GM21825 (cell line): ENCODE measurements at regions not wholly inside any gene's neighbourhood (a gene's known extent, or its start where the extent isn't known, plus 50 kb on each side); places are given as distances from the start of the nearest gene placed in this dataset.

ENCODE experiments used
- ATAC-seq: cut with Tn5 transposase; IDR thresholded peaks from one replicate; pipeline ENCODE4 v1.9.1; 2021; ENCODE audit warnings: mild to moderate bottlenecking, moderate library complexity; ENCODE audit not compliant: unreplicated experiment

DNA sequence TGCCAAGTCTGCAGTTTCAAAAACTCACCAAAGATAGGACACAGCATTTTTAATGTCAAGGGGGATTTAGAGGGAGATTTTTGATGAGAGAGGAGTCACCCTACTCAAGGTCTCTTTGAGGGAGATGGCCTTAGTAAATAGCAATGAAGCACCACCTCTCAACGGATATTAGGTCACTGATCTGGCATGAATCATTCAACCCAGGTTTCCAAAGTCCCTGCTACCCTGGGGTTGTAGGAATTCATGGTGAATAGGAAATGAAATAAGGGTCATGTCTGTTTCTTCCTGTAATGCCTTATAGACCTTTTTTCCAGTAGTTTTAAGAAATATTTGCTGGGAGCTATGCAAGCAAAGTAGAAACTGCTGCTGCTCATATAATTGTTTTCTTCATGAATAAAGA is 2154.9 kb downstream of the LRRC4C start:
- no peak for ATAC-seq

DNA sequence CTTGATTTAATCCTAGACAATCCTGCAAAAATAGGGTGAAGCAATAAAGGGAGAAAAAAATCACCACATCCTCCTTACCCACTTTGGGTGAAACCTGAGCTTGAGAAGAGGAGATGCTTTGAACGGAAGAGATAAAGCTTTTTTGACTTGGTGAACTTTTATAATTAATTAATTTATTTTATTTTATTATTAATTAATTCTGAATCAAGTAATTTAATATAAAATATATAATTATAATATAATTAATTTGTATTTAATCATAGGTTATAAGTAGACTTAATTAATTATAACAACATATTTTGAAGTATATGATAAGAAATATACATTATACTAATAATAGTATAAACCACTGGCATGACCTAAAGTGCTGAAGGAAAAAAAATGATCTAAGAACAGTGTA is 2164.8 kb downstream of the LRRC4C start:
- ATAC-seq = no peak

DNA sequence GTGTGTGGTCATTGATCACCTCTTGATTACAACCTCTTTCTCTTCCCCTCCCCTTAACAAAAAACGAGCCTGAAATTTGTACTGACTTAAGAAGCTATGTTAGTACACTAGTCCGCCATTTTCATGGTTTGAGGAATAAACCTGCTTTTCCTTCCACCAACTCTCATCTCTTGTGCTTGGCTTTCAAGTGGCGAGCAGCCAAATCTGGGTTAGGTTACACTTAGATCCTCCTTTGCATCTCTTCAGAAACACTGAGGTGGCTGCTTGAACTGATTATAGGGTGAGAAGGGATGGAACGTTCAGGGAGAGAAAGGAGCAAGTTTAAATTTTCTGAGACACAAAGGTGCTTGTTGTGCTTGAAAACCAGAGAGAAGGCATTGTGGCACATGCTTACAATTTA is 2171.4 kb downstream of the LRRC4C start:
- no peak for ATAC-seq

DNA sequence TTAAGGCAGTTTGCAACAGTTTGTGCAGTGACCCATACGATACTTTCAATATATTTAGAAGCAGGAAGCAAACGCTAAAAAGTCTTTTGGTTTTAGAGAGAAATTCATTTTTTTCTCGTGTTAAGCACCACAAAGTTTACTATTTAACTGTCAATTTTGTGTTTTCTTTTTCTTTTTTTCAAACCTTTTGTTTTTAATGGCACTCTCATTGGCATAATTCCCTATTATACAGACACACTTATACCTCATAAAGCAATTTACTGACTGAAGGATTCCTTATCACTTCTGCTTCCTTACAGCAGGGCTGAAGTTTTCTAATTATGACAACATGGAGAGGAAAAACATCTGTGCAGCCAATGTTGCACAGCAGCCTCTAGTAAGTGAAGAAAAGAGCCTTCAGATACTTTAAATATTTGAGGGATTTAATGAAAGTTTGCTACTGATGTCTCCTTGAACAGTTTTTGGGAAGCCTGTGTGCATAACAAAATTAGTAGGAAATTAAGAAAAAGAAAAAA is 2191.2 kb downstream of the LRRC4C start:
- ATAC-seq = no peak

DNA sequence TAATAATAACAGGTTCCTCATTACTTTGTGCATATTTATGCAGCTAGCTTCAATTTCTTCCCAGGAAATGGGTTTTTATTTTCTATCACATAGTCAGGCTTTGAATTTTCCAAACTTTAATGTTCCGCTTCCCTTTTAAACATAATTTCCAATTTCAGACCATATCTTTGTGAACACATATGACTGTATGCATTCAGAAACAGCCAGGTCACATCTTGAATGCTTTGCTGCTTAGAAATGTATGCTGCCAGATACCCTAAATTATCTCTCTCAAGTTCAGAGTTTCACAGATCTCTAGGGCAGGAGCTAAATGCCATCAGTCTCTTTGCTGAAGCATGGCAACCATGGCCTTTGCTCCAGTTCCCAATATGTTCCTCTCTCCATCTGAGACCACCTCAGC is 2203.8 kb downstream of the LRRC4C start:
- no peak for ATAC-seq

DNA sequence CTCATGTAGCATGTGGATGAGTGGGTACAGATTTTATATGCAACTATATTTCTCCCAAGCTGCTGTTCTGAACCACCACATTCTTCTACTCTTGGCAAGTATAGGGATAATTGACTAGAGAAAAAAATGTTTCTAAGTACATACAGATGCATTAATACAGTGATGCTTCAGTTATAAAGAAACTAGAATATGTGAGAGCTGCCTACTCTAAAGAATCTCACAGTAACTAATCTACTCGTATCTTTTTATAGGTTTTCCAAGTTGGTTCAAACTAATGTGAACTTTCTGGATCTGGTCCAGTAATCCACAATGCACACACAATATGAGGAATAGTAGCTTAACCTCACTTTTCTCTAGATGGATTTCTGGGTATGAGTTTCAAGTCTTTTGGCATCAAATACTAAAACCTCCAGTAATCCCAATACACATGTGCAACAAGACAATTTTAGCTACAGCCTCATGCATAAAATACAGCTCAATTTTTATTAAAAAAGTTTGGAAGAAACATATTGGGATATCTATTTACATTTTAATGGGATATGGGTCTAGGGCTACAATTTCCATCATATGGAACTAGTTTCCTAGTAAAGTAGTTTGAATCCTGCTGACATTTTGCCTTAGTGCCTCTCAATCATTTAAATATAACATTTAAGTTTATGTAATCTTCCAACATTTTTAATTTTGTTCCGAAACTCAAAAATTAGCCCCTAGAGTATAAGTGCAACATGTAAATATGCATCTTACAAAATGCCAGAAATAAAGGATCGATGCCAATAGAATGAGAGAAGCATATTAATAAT is 2209.7 kb downstream of the LRRC4C start:
- no peak for ATAC-seq

DNA sequence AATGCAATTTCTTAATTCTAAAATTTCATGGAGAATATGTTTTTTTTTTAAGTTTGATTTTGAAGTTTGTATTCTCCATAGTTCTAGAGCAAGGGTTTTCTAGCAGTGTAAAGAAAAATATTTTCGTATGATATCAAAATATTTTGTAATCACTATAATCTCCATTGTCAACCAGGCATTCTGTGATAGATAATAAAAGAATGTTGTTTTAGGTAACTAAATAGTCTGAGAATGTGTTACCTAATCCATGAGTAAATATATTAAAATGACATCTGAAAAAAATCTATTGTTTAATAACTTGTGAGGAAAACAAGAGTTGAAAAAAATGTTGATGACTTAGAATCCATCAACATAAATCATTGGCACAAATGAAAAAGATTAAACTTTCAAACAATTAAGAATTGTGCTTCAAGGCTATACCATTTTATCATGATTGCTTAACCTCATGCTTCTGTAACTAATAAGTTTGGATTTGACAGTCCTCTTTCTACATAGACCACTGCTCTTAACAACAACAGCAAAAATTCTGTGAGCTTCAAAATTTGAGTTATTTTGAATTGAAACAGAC is 2211.8 kb downstream of the LRRC4C start:
- no peak for ATAC-seq

DNA sequence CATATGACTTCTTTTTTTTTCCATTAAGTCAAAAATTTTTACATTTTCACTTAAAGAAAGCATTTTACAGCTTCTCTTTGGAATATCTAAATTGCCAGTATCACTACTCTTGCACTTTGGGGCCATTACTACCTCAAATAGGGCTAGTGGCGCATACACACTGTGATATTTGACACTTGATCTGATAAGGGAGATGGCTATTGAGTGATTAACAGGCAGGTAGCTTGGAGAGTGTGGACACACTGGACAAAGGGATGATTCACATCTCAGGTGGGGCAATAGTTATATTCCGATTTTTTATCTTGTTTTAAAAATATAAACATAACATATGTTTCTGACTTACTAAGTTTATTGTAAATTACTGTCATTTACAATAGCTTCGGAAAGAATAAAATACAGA is 2219.9 kb downstream of the LRRC4C start:
- ATAC-seq = no peak

DNA sequence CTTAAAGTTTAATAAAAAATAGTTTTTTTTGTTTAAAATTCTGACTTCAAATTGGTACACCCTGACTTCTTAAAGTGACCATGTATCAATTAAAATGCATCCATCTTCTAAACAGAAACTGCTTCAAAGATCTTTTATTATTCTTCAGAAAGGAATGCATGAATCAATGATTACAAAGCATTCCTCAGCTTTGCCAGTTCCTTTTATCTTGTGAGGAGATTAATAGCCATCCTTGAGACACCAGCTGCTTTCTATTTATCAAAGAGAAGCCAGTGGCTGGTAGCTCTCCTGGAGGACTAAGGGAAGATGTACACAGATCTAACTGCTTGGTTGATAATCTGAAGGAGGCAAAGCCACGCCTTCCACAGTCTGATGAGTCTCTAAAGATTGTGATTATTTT is 2222.5 kb downstream of the LRRC4C start:
- no peak for ATAC-seq

DNA sequence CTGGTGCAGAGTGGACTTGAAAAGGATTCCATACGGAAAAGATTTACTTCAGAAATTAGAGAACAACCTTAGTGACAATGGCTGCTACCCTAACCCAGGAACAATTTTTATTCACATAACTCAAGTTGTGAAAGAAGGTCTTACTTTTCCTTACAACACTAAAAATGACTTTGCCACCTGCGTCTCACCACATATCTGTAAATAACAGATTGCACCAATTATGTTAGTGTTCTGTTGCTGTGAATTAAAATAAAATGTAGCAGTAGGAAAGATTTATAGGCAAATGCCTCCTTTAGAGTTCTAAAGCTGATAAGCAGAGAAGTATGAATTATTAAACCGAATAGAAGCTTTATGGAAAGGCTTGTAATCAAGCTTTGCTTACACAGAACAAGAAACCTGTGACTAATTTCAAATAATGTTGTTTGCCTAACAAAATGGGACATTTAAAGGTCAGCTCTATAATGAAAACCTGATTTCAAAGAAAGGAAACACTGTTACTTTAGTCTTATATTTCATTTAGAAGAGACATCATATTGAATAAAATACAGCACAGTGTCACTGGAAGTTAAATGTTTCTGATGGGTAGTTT is 2237.8 kb downstream of the LRRC4C start:
- no peak for ATAC-seq

DNA sequence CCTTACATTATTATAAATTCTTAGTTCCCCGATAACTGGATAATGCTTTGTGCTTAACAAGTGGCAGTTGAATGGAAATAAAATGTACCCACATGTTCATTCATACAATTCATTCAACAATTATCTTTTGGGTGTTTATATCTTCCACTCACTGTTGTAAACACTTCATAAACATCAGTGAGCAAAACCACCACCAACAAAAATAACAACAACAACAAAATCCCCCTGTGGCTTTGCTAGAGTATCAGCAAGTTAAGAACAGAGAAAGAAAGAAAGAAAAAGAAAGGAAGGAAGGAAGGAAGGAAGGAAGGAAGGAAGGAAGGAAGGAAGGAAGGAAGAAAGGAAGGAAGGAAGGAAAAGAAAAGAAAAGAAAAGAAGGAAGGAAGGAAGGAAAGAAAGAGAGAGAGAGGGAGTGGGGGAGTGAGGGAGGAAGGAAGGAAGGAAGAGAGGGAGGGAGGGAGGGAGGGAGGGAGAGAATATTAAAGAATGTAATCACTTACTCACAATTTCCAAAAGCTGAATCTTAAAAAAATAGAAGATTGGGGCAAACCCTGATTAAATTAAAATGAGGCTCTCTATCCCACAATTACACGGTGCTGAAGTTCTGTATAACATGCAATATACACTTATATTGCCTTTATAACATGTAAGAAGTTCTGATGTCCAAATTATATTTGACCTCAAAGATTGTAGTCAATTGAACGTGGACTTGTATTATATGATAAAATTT is 2238.8 kb downstream of the LRRC4C start:
- ATAC-seq = no peak

DNA sequence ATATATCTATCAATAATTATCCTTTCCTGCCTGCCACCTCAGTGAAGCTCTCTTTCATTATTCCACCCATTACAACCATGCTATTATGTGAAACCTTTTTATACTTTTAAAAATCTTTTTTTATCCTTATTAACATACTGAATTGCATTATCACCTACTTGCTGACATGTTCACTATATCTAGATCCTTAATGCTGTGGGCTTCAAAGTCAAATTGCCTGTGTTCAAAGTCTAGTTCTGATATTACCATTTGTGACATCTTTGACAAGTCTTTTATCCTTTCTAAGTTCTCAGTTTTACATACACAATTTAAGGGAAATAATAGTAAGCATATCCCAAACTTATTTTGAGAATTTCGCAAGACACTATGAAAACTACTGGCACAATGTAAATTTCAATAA is 2239.4 kb downstream of the LRRC4C start:
- no peak for ATAC-seq

DNA sequence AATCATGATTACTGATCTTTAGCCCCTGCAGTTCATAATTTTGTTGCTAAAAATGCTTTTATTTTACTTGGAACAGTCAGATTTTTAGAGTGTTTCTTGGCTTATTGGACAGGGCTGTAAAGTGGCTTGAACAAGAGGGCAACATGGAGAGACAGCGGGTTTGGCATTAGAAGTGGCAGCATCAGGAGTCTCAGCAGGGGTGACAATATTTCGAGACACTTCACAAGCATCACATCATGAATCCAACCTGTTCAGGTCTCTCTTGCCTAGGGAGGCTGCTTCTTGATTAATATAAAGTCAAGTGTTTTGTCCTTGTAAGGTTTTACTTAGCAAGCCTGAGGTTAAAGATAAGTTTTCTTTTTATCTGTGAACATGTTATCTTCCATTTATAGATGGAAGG is 2249.5 kb downstream of the LRRC4C start:
- no peak for ATAC-seq

DNA sequence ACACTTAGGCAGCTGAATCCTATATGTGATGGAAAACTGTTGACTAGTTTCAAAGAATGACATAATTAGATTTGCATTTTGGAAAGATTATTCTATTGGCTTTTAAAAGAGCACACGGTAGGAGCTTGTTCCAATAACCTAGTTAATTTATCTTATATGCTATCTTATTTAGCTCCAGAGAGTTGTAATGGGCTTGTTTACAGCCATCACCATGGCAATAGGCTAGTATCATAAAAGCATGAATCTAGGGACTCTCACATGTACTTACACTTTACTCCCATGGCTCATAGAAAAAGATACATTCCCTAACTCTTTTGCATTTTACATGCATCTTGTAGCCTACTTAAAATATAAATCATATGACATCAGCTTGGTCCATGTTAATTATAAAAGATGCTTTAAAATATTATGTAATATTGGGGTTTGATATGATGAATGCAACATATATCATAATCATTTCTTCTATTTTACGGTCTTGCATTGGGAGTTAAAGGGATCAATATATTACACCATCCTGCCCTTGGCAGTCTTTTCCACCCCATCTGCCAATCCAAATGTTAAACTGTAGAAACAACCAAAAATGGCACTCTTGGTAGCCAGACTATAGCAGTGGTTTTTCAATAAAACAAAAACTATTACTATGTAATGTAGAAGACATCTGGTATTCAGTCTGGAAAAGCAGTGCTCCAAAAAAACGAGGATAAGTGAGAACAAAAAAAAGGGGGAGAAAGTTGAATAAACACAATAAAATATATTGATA is 2254.0 kb downstream of the LRRC4C start:
- ATAC-seq = no peak

DNA sequence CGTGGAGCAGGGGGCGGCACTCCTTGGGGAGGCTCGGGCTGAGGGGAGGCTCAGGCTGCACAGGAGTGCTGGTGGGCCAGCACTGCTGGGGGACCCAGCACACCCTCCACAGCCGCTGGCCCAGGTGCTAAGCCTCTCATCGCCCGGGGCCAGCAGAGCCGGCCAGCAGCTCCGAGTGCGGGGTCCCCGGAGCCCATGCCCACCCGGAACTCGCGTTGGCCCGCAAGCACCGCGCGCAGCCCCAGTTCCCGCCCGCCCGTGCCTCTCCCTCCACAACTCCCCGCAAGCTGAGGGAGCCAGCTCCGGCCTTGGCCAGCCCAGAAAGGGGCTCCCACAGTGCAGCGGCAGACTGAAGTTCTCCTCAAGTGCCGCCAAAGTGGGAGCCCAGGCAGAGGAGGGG is 2266.8 kb downstream of the LRRC4C start:
- ATAC-seq = no peak

DNA sequence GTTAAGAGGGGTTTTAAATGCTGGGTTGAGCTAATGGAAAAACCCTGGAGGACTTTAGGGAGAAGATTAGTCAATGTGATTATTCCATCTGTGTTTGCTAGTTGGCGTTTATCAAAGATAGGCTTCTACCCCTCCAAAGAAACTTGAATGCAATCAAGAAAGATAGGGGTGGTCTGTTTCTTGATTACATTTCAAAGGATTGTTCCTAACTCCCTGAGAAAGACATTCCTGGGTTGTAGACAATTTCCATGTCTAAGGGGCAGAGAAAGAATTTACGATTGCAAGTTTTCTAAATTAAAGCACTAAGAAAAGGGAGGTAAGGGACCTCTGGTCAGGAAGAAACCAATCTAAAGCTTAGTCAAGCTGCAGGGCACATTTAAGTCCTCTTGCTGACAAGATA is 2268.7 kb downstream of the LRRC4C start:
- no peak for ATAC-seq

DNA sequence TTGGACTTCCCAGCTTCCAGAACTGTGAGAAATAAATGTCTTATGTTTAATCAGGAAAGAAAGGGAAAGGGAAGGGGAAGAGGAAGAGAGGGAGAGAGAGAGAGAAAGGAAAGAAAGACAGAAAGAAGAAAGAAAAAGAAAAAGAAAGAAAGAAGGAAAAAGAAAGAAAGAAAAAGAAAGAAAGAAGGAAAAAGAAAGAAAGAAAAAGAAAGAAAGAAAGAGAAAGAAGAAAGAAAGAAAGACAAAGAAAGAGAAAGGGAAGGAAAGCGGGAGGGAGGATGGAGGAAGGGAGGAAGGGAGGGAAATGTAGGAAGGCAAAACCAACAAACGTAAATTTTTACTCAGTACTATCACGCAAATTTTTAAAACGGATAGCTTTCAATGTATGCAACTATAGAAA is 2281.8 kb downstream of the LRRC4C start:
- ATAC-seq = no peak

DNA sequence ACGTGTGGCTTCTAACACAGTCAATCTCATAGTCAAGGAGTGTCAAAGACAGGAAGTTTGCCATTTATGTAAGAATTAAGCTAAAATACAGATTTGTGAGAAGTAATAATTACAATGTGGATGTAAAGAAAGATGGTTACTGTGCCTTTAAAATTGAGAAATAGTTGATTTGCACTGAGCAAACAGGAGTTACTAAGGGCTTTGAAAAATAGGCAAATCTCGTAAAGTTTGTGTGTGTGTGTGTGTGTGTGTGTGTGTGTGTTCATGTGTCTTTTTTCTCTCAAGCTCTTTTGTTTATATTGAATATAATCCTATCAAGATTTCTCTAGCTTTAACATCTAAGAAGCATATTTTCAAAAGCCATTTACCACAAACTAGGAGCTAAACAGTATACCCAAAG is 2284.5 kb downstream of the LRRC4C start:
- no peak for ATAC-seq

DNA sequence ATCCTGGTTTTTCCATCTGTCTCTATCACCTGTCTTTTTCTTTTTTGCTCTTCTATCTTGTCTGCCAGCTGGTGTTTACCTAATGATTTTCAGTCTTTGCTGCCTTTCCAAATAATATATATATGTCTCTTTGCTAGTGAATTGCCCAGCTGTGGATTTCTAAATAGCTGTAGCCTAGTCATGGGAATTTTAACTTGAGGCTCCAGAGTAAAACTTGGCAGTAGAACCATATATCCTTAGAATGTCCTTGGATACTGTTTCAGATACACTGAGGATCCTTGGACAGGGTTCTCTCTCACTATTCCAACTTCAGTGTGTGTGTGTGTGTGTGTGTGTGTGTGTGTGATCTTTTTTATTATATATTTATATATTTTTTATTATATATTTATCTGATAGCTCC is 2285.3 kb downstream of the LRRC4C start:
- no peak for ATAC-seq

DNA sequence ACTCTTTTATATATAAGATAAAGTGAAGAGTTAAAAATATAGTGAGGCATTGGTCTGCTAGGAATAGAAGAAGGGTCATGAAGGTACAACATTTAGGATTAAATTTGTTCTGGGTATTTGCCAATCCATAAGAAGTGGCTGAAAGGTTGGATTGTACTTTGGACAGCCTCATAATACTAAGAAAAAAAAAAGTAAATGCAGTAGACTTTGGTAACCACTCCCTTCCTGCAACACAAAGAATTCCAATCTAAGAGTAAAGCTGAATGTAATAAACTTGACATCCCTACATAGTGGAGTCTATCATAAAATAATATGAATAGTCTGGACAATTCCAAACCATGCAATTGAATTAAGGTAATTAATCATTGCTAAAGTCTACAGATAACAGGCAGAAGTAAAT is 2294.4 kb downstream of the LRRC4C start:
- ATAC-seq = no peak

DNA sequence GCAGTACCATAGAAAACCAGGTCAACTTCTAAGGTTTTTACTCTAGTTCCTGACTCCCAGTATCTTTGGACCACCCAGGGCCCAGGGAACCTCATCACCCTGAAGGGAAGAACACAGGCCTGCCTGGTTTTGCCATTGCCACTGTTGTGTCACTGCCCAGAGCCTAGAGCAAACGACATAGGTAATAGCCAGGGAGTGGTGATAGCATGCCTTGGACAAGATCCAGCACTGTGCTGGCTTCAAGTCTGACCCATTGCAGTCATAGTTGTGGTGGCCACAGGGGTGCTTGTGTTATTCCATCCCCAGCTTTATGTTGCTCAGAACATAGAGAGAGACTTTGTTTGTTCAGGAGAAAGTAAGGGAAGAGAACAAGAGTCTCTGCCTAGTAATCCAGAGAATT is 2310.2 kb downstream of the LRRC4C start:
- no peak for ATAC-seq
